ENCODE measurements at regions not wholly inside any gene's neighbourhood (a gene's known extent, or its start where the extent isn't known, plus 50 kb on each side); places are given as distances from the start of the nearest gene placed in this dataset.
"Not testable (repeated sequence)": the region's sequence is repeated elsewhere in the genome, so short reads cannot be mapped to it uniquely, and the experiment has no call there.

- no peak for DNase-seq (ENCODE audit: extremely low spot score, insufficient read length, low read depth)
- FAIRE-seq = no peak
These were observed 131.3 kb downstream of the FASLG start for GRCh38 chr1:172790245-172790644.

GRCh38 chr1:172793823-172794222 lies 134.9 kb downstream of the FASLG start:
- no peak for FAIRE-seq

DNA sequence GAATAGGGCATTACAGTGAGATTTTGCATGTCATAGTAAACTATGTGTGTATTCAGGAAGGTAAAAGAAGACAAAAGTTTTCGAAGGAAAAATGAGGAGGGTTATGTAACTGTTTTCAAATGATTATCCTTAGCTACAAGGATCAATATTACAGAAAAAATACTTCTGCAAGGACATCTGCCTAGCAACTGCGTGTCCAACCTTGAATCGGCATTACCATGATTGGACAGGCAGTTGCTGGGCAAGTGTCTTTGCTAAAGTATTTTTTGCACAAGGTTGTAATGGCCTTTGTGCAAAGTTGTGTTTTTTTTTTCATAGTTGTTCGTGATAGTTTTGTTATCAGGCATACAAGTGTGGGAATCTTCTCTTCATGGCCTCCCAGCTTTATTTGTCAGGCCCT lies 136.8 kb downstream of the FASLG start:
- DNase-seq (ENCODE audit: extremely low spot score, insufficient read length, low read depth) (no peak), FAIRE-seq (no peak)

More at GRCh38 chr1:172793823-172794222, 134.9 kb downstream of the FASLG start:
- no peak for DNase-seq (ENCODE audit: extremely low spot score, insufficient read length, low read depth)

DNA sequence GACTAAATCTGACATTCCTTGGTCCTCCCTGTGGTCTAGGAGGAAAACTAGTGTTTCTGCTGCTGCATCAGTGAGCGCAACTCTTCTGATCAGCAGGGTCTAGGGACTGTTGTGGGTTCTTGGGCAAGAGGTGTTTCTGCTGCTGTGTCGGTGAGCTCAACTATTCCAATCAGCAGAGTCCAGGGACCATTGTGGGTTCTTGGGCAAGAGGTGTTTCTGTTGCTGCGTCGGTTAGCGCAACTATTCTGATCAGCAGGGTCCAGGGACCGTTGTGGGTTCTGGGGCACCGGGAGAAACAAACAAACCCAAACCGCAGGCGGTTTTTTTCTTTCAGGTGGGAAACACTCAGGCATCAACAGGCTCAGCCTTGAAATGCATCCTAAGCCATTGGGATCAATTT lies 140.9 kb downstream of the FASLG start:
- not testable (repeated sequence) for DNase-seq (ENCODE audit: extremely low spot score, insufficient read length, low read depth); FAIRE-seq

GRCh38 chr1:172801771-172802322 lies 142.9 kb downstream of the FASLG start:
- DNase-seq (ENCODE audit: extremely low spot score, insufficient read length, low read depth) = no peak
- no peak for FAIRE-seq

- DNase-seq (ENCODE audit: extremely low spot score, insufficient read length, low read depth) = no peak
- no peak for FAIRE-seq
These were observed 150.8 kb downstream of the FASLG start for GRCh38 chr1:172809750-172810149.

- DNase-seq (ENCODE audit: extremely low spot score, insufficient read length, low read depth) = no peak
- peak; percentile 5 for FAIRE-seq
These were observed 151.7 kb downstream of the FASLG start for GRCh38 chr1:172810480-172811175.

DNA sequence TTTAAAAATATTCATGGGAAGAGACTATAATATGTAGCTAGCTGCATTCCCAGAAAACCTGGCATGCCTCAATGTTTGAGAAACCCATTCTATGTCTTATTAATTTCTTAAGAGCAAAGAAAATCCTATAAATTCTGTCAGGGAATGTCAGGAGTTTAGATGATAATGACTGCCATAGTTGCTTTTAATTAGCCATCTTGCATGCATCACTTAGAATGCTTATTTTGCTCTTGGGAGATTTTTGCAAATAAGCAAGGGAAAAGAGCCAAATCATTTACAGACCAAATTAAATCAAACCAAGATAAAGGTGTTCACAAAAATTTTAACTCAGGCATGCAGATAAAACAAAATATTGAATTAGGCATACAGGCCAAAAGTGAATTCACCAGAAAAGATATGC lies 152.8 kb downstream of the FASLG start:
- DNase-seq (ENCODE audit: extremely low spot score, insufficient read length, low read depth) (no peak), FAIRE-seq (no peak)

DNA sequence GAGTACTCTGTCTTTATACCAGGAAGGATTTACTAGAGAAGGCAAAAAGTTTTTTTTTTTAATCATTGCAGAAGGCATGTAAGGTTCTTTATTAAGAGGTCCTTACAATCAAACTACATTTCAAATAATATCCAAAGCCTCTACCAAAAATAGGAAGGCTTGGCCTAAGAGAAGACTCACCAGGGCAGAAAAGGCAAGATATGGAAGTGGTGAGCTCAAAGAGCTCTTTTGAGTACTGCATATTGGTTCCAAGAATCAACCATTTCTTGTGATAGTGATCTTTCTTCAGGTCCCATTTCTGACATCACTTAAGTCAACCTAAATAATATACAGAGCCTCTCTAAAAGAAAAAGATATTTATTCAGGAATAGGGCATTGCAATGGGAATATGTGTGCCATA lies 153.2 kb downstream of the FASLG start:
- DNase-seq (ENCODE audit: extremely low spot score, insufficient read length, low read depth) (no peak), FAIRE-seq (no peak)

DNA sequence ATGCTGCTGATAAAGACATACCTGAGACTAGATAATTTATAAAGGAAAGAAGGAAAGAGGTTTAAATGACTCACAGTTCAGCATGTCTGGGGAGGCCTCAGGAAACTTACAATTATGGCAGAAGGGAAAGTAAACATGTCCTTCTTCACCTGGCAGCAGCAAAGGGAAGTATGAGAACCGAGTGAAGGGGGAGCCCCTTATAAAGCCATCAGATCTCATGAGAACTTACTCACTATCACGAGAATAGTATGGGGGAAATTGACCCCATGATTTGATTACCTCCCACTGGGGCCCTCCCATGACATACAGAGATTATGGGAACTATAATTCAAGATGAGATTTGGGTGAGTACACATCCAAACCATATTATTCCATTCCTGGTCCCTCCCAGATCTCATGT lies 154.4 kb downstream of the FASLG start:
- no peak for FAIRE-seq
- no peak for DNase-seq (ENCODE audit: extremely low spot score, insufficient read length, low read depth)

GRCh38 chr1:172814428-172814827 lies 155.5 kb downstream of the FASLG start:
- DNase-seq (ENCODE audit: extremely low spot score, insufficient read length, low read depth) (no peak), FAIRE-seq (no peak)

GRCh38 chr1:172815740-172816139 lies 156.8 kb downstream of the FASLG start:
- no peak for FAIRE-seq
- DNase-seq (ENCODE audit: extremely low spot score, insufficient read length, low read depth) = no peak

GRCh38 chr1:172818841-172819527 lies 160.1 kb downstream of the FASLG start:
- DNase-seq (ENCODE audit: extremely low spot score, insufficient read length, low read depth) (peak; percentile 54), FAIRE-seq (peak; percentile 99)

- DNase-seq (ENCODE audit: extremely low spot score, insufficient read length, low read depth) = no peak
- no peak for FAIRE-seq
These were observed 161.7 kb downstream of the FASLG start for GRCh38 chr1:172820475-172821158.

- no peak for FAIRE-seq
- DNase-seq (ENCODE audit: extremely low spot score, insufficient read length, low read depth) = no peak
These were observed 162.8 kb downstream of the FASLG start for GRCh38 chr1:172821609-172822274.

- FAIRE-seq (no peak), DNase-seq (ENCODE audit: extremely low spot score, insufficient read length, low read depth) (no peak)
These were observed 164.0 kb downstream of the FASLG start for GRCh38 chr1:172822886-172823285.

- FAIRE-seq = no peak
These were observed 164.6 kb downstream of the FASLG start for GRCh38 chr1:172823534-172823933.

DNA sequence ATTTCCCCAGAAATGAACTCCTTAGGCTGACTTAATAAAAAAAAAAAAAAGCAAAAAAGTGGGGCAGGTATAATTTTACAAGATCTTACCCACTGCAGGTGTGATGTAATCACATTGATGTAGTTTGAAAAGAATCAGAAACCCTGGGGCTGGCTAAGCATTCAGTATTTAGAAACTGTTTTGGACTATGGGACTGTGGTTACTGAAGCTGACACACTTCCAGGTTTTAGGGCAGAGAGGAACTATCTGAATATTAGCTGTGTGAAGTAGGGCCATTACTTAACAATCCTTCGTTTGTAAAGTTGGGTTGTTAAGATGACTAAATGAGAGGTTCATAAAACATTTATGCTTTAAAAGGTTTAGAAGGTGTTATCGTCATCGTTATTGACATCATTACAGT lies 165.3 kb downstream of the FASLG start:
- DNase-seq (ENCODE audit: extremely low spot score, insufficient read length, low read depth) (no peak), FAIRE-seq (no peak)

More at GRCh38 chr1:172823534-172823933, 164.6 kb downstream of the FASLG start:
- no peak for DNase-seq (ENCODE audit: extremely low spot score, insufficient read length, low read depth)

GRCh38 chr1:172826096-172826741 lies 167.3 kb downstream of the FASLG start:
- DNase-seq (ENCODE audit: extremely low spot score, insufficient read length, low read depth) = no peak
- peak; percentile 69 for FAIRE-seq

GRCh38 chr1:172827301-172827700 lies 168.4 kb downstream of the FASLG start:
- FAIRE-seq (no peak), DNase-seq (ENCODE audit: extremely low spot score, insufficient read length, low read depth) (no peak)
